Heart left ventricle (tissue), 16 donors: ENCODE measurements at regions not wholly inside any gene's neighbourhood (a gene's known extent, or its start where the extent isn't known, plus 50 kb on each side); places are given as distances from the start of the nearest gene placed in this dataset.

Experiments
- ATAC-seq, 4 donors: fragments of 200-7000 bp; cut with Tn5 transposase; one replicate each; pipeline ENCODE4 v1.9.1; 2020 to 2022; ENCODE audit warnings: moderate library complexity in 4 of 4, mild to moderate bottlenecking in 3 of 4, moderate number of reproducible peaks in 1 of 4
- DNase-seq, 5 donors: peaks; one replicate each; pipeline ENCODE4 v3.0.0-alpha.2; 2020
- H3K27ac ChIP-seq, 12 donors: fragments of 200-600 bp; sonication (generic) in 4 of 12; one replicate each; pipeline versions ENCODE4 v1.5.0 to v1.8.0; 2016 to 2022; ENCODE audit warnings: mild to moderate bottlenecking in 2 of 12
- H3K27me3 ChIP-seq, 9 donors: fragments of 200-600 bp; sonication (generic) in 2 of 9; one replicate each; pipeline versions ENCODE4 v1.5.1 to v1.8.0; 2016 to 2022; ENCODE audit warnings: mild to moderate bottlenecking in 3 of 9
- H3K36me3 ChIP-seq, 9 donors: fragments of 200-600 bp; sonication (generic) in 2 of 9; one replicate each; pipeline versions ENCODE4 v1.5.0 to v1.8.0; 2018 to 2022; ENCODE audit warnings: mild to moderate bottlenecking in 2 of 9
- H3K4me1 ChIP-seq, 12 donors: fragments of 200-600 bp; sonication (generic) in 4 of 12; one replicate each; pipeline versions ENCODE4 v1.5.0 to v1.8.0; 2016 to 2022; ENCODE audit warnings: mild to moderate bottlenecking in 3 of 12
- H3K4me3 ChIP-seq, 12 donors: fragments of 200-600 bp; sonication (generic) in 4 of 12; one replicate each; pipeline versions ENCODE4 v1.5.0 to v1.8.0; 2017 to 2022; ENCODE audit warnings: mild to moderate bottlenecking in 9 of 12, moderate library complexity in 4 of 12
- H3K9me3 ChIP-seq, 12 donors: fragments of 200-600 bp; sonication (generic) in 4 of 12; one replicate each; pipeline versions ENCODE4 v1.5.0 to v1.8.0; 2016 to 2022; ENCODE audit warnings: mild to moderate bottlenecking in 1 of 12
- CTCF ChIP-seq, 12 donors: fragments of 200-600 bp; sonication (generic) in 4 of 12; IDR thresholded peaks; one replicate each; pipeline versions ENCODE4 v1.5.0 to v1.8.0; 2018 to 2022; ENCODE audit warnings: antibody characterized with exemption in 12 of 12, mild to moderate bottlenecking in 5 of 12
- POLR2A ChIP-seq, 2 donors: fragments of 450-650 bp; IDR thresholded peaks; one replicate each; pipeline ENCODE4 v1.6.1; 2017; ENCODE audit warnings: antibody characterized with exemption in 2 of 2, mild to moderate bottlenecking in 2 of 2, moderate library complexity in 2 of 2
- WGBS, 4 donors: extraction: QIAGEN DNeasy Blood & Tissue Kit in 2 of 4; methylation state at CpG; one replicate each; pipeline versions ENCODE4 v1.1.5 to v1.1.7; 2013 to 2018; 5-methylcytosine and 5-hydroxymethylcytosine counted together
- intact Hi-C, 10 donors: fragments of 100-400 bp; cut with DNase I; formaldehyde crosslinking; loops; one replicate each; pipeline versions ENCODE4 v1.11.1 to v1.14.2; 2022
- donor health status: ischemic (EF 13 %, LVEDD 7.1; RV severe dilation, severe dysfunction).
- donor health status: healthy with polysubstance abuse.
- donor health status: DM: no; HTN: yes; CAD: no.
- donor health status: DM: no; HTN: no; CAD: no.
- donor health status: ischemic (EF 25% LVEDD 6.9; RV normal size, moderate dysfunction).
- donor health status: ischemic (EF 25% LVEDD 5.7; RV mildly dilated, moderate dysfunction).
- donor health status: healthy.
- donor health status: DM: yes; HTN: yes; CAD: no.
- donor health status: ischemic (EF 35%, LVEDD 5.7; RV mildly dilated, moderate dysfunction).
- donor health status: nonischemic (EF 11% LVEDD 7.7; RV severe dilation, severe dysfunction).
- donor health status: DM: yes; HTN: yes; CAD: no.
- donor health status: PGD.
- donor health status: ischemic (EF 29% LVEDD 5.4; RV normal size, mild dysfunction).
- donor health status: nonischemic (EF 23%, LVEDD 6.1; RV moderate dilation, normal function).

- intact Hi-C loops, result loop anchor here in 2 of 10 donors (5.0 kb wide), 2 partner anchors 40 to 45 kb away; no protein-coding TSS in a partner anchor
- TF ChIP-seq POLR2A (IDR thresholded peaks at IDR 0.05), result no peak
- no peak for TF ChIP-seq CTCF (IDR thresholded peaks at IDR 0.05)
- no peak overlapping the region for H3K27ac ChIP-seq
- WGBS, 4 donors, result 74 to 77% (median 75%) methylated on average over 4 of the region's 4 CpGs
- peaks cover 0 to 7% (median 0%) of the 10 kb centered on the region in 9 donors for H3K36me3 ChIP-seq
- H3K4me3 ChIP-seq, result no peak overlapping the region
- H3K4me1 ChIP-seq, result peaks cover 0 to 73% (median 51%) of the 10 kb centered on the region in 12 donors
- DNase-seq (no peak), ATAC-seq (peak in 1 of 4 donors; percentile 27)
- no peaks in the 10 kb centered on the region for H3K27me3 ChIP-seq
- no peaks in the 10 kb centered on the region for H3K9me3 ChIP-seq
Observed at GRCh38 chr9:110112792-110113191, 95.2 kb downstream of the C9orf152 start.

- WGBS, 4 donors, result 47 to 65% (median 63%) methylated on average over 10 of the region's 10 CpGs
- TF ChIP-seq CTCF (IDR thresholded peaks at IDR 0.05), result no peak
- no peak for TF ChIP-seq POLR2A (IDR thresholded peaks at IDR 0.05)
- Histone ChIP-seq H3K27me3 (no peaks in the 10 kb centered on the region), H3K27ac (peak overlapping the region in 11 of 12 donors; percentile 1 to 74 (median 60)), H3K4me3 (peak overlapping the region in 3 of 12 donors; percentile 0 to 9 (median 1)), H3K36me3 (peaks cover 0 to 12% (median 0%) of the 10 kb centered on the region in 9 donors), H3K4me1 (peaks cover 0 to 70% (median 47%) of the 10 kb centered on the region in 12 donors), H3K9me3 (no peaks in the 10 kb centered on the region)
- intact Hi-C loops, result loop anchor here in 2 of 10 donors (5.0 kb wide), 2 partner anchors 38 to 47 kb away; no protein-coding TSS in a partner anchor
- ATAC-seq (peak in 1 of 4 donors; percentile 34), DNase-seq (no peak)
Observed at GRCh38 chr9:110114086-110114858, 93.7 kb downstream of the C9orf152 start.

- TF ChIP-seq CTCF (IDR thresholded peaks at IDR 0.05) (no peak), POLR2A (IDR thresholded peaks at IDR 0.05) (no peak)
- H3K9me3 ChIP-seq, result no peaks in the 10 kb centered on the region
- peak overlapping the region in 3 of 12 donors; percentile 0 to 9 (median 1) for H3K4me3 ChIP-seq
- peak overlapping the region in 11 of 12 donors; percentile 11 to 74 (median 60) for H3K27ac ChIP-seq
- H3K36me3 ChIP-seq, result peaks cover 0 to 12% (median 0%) of the 10 kb centered on the region in 9 donors
- no peaks in the 10 kb centered on the region for H3K27me3 ChIP-seq
- WGBS, 4 donors, result 21 to 44% (median 27%) methylated on average over 7 of the region's 7 CpGs
- DNase-seq (peak in 3 of 5 donors; percentile 49 to 55 (median 52)), ATAC-seq (peak; percentile 44 to 82 (median 58))
- H3K4me1 ChIP-seq, result peaks cover 0 to 64% (median 42%) of the 10 kb centered on the region in 12 donors
- intact Hi-C loops, result loop anchor here in 2 of 10 donors (5.0 kb wide), 2 partner anchors 37 to 48 kb away; no protein-coding TSS in a partner anchor
Observed at GRCh38 chr9:110114859-110115201, 93.1 kb downstream of the C9orf152 start.

- no peak for TF ChIP-seq CTCF (IDR thresholded peaks at IDR 0.05)
- TF ChIP-seq POLR2A (IDR thresholded peaks at IDR 0.05), result no peak
- Histone ChIP-seq H3K36me3 (peaks cover 0 to 12% (median 0%) of the 10 kb centered on the region in 9 donors), H3K9me3 (no peaks in the 10 kb centered on the region), H3K27ac (peak overlapping the region in 11 of 12 donors; percentile 11 to 74 (median 60)), H3K4me1 (peaks cover 0 to 59% (median 41%) of the 10 kb centered on the region in 12 donors), H3K27me3 (no peaks in the 10 kb centered on the region), H3K4me3 (peak overlapping the region in 2 of 12 donors; percentile 1 to 9)
- intact Hi-C loops, result no loop called here
- peak; percentile 48 to 79 (median 74) for ATAC-seq
- DNase-seq, result peak in 4 of 5 donors; percentile 37 to 61 (median 49)
- 4 to 19% (median 9%) methylated on average over 6 to 7 of the region's 7 CpGs for WGBS, 4 donors
Observed at GRCh38 chr9:110115341-110115820, 92.6 kb downstream of the C9orf152 start.
